Esophagus (tissue), 2 donors: ENCODE measurements at regions not wholly inside any gene's neighbourhood (a gene's known extent, or its start where the extent isn't known, plus 50 kb on each side); places are given as distances from the start of the nearest gene placed in this dataset.
"Not testable (repeated sequence)": the region's sequence is repeated elsewhere in the genome, so short reads cannot be mapped to it uniquely, and the experiment has no call there.

ENCODE experiments used
- H3K27ac ChIP-seq, 2 donors: one replicate each; pipeline ENCODE4 v1.5.1; 2013; ENCODE audit warnings: low read depth in 2 of 2, mild to moderate bottlenecking in 2 of 2, inconsistent platforms in 1 of 2, low read length in 1 of 2, moderate library complexity in 1 of 2
- H3K27me3 ChIP-seq, 2 donors: one replicate each; pipeline ENCODE4 v1.6.1; 2013; ENCODE audit warnings: low read length in 2 of 2, control low read depth in 1 of 2, mild to moderate bottlenecking in 1 of 2; ENCODE audit not compliant: insufficient read depth in 2 of 2, control insufficient read depth in 1 of 2
- H3K36me3 ChIP-seq, 2 donors: one replicate each; pipeline ENCODE4 v1.6.1; 2013; ENCODE audit warnings: low read length in 1 of 2; ENCODE audit not compliant: control insufficient read depth in 2 of 2, insufficient read depth in 2 of 2
- H3K4me1 ChIP-seq, 2 donors: one replicate each; pipeline ENCODE4 v1.6.1; 2013; ENCODE audit warnings: low read length in 1 of 2; ENCODE audit not compliant: control insufficient read depth in 2 of 2, insufficient read depth in 2 of 2
- H3K4me3 ChIP-seq, 2 donors: one replicate each; pipeline ENCODE4 v1.5.1; 2013; ENCODE audit warnings: low read length in 2 of 2, mild to moderate bottlenecking in 2 of 2, low read depth in 1 of 2, moderate library complexity in 1 of 2
- H3K9me3 ChIP-seq, 2 donors: one replicate each; pipeline ENCODE4 v1.6.1; 2013; ENCODE audit warnings: mild to moderate bottlenecking in 2 of 2, low read depth in 1 of 2, low read length in 1 of 2, moderate library complexity in 1 of 2; ENCODE audit not compliant: control insufficient read depth in 2 of 2, insufficient read depth in 1 of 2
- WGBS, 2 donors: extraction: QIAGEN DNeasy Blood & Tissue Kit; methylation state at CpG; one replicate each; pipeline ENCODE4 v1.1.7; 2013; 5-methylcytosine and 5-hydroxymethylcytosine counted together
- donor health status: healthy with polysubstance abuse.
- donor health status: Bipolar disorder and iron deficiency.

DNA sequence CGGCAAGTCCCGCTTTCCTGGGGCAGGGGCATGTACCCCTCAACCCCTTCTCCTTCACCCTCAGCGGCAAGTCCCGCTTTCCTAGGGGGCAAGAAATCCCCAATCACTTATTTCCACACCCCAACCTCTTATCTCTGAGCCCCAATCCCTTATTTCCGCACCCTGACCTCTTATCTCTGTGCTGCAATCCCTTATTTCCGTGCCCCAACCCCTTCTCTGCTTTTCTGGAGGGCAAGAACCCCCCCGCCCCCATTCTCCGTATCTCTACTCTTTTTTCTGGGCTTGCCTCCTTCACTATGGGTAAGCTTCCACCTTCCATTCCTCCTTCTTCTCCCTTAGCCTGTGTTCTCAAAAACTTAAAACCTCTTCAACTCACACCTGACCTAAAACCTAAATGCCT lies 156.9 kb upstream of the CNOT2 start:
- WGBS, 2 donors: 91% methylated on average over 8 of the region's 8 CpGs
- not testable (repeated sequence) for H3K4me3 ChIP-seq, H3K27me3 ChIP-seq, H3K4me1 ChIP-seq, H3K9me3 ChIP-seq, H3K27ac ChIP-seq, H3K36me3 ChIP-seq

DNA sequence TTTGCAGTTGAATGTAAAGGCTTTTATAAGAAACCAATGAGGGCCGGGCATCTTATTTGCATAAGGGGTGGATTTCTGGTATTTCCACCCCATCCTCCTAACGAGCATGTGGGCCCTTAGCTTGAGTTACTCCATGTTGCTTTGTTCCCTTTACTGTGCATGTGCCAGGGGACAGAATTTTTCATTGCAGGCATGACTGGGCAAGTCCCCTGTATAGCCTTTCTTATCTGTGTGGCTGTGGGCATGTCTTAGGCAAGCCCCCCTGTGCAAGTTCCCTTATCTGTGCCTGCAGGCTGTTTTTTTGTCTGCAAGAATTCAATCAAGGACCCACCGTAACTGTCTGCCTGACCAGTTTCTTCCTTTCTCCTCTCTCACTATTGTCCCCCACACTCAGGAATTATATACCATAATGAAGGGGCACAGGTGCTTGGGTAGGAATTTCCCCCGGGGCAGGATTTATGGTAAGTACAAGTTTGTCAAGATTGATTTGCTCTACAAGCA lies 152.2 kb upstream of the CNOT2 start:
- Histone ChIP-seq H3K4me1 (no peaks in the 10 kb centered on the region), H3K4me3 (no peak overlapping the region)
- 60 to 66% methylated on average over 4 of the region's 4 CpGs for WGBS, 2 donors

DNA sequence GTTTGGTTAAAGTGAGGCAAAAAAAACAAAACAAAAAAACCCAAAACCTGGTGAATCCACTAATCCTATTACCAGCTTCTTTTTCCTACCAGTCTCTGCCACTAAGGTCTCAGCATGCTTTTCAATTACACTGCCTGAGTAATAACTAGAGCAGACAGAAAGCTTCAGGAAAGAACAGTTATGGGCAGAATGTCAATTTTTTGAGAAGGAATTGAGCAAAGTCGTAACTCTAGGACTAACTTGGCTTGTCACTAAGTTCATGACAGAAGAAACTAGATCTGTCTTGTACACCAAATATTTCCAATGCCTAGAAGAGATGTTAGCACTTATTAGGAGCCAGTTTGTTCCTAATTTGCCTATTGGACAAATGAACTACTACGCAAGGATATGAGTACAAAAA lies 148.8 kb upstream of the CNOT2 start:
- no peaks in the 10 kb centered on the region for H3K9me3 ChIP-seq
- H3K27me3 ChIP-seq: no peaks in the 10 kb centered on the region
- H3K36me3 ChIP-seq: no peaks in the 10 kb centered on the region
- H3K27ac ChIP-seq: no peak overlapping the region
- no peaks in the 10 kb centered on the region for H3K4me1 ChIP-seq
- 51 to 64% methylated on average over 2 of the region's 2 CpGs for WGBS, 2 donors
- no peak overlapping the region for H3K4me3 ChIP-seq

More for the DNA sequence above, 152.2 kb upstream of the CNOT2 start:
- Histone ChIP-seq H3K36me3 (no peaks in the 10 kb centered on the region), H3K27ac (no peak overlapping the region), H3K27me3 (no peaks in the 10 kb centered on the region), H3K9me3 (no peaks in the 10 kb centered on the region)

DNA sequence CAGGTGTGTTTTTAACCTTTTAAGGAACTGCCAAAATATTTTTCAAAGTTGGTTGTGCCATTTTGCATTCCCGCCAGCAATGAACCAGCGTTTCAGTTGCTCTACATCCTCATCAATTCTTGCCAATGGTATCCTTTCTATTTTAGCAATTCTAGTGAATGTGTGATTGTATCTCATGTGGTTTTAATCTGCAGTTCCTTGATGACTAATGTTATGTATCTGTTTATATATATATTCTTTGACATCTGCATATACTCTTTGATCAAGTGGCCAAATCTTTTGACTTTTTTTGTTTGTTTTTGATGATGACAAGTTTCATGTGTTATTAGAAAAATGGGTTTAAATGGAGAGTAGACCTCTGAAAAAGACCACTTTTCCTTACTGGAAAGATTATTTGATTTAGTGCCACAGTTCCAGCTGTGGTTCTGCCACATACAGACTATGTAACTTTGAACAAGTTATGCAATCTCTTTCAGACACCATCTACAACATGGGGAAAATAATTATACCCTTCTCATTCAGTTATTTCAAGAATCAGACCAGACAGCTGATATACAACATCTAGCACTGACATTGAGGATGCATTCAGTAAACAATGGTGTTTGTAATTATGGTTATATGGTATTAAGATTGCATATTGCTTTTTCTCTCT lies 146.3 kb upstream of the CNOT2 start:
- H3K27ac ChIP-seq: no peak overlapping the region
- H3K9me3 ChIP-seq: no peaks in the 10 kb centered on the region
- H3K4me1 ChIP-seq: no peaks in the 10 kb centered on the region
- no peaks in the 10 kb centered on the region for H3K27me3 ChIP-seq
- 68 to 80% methylated on average over 2 of the region's 2 CpGs for WGBS, 2 donors
- H3K4me3 ChIP-seq: no peak overlapping the region
- no peaks in the 10 kb centered on the region for H3K36me3 ChIP-seq

DNA sequence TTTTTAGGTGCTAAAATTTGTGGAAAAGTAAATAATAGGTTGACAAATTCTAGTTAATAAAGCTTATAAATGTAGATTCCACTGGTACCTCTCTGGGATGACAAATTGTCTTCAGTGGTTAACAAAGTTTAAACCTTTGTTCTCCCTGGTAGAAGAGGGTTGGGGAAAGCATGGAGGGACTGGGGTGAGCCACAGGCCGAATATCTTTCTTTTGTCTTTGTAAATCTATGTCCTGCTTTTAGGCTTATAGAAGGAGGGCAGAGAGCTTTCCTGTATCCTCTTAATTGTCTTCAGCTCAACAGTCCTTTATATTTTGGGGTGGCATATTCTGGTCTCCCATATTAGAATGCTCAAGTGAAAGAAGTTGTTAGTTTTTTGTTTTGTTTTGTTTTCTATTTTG lies 142.2 kb upstream of the CNOT2 start:
- WGBS, 2 donors: 84 to 88% methylated on average over 1 of the region's 1 CpG
- H3K4me3 ChIP-seq: no peak overlapping the region
- no peaks in the 10 kb centered on the region for H3K36me3 ChIP-seq
- H3K4me1 ChIP-seq: no peaks in the 10 kb centered on the region
- no peak overlapping the region for H3K27ac ChIP-seq
- no peaks in the 10 kb centered on the region for H3K9me3 ChIP-seq
- no peaks in the 10 kb centered on the region for H3K27me3 ChIP-seq

DNA sequence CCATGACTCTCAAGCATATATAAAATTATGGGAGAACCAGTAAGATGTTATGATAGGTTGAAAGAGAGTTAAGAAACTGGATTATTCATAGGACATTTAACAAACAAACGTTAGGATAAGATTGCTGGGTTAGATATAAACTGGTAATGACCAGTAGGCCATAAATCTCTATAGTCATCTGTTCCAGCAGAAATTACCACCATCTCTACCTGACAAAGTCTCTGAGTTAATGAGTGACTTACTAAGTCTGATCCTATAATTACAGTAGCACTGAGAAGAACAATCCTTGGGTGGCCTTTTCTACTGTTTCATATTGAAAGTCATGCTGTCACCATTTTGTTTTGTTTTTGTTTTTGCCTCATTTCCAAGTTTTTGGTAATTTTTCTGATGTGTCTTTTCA lies 136.9 kb upstream of the CNOT2 start:
- 55 to 58% methylated on average over 1 of the region's 1 CpG for WGBS, 2 donors
- H3K4me3 ChIP-seq: no peak overlapping the region
- no peak overlapping the region for H3K27ac ChIP-seq
- no peaks in the 10 kb centered on the region for H3K4me1 ChIP-seq
- no peaks in the 10 kb centered on the region for H3K27me3 ChIP-seq
- no peaks in the 10 kb centered on the region for H3K36me3 ChIP-seq
- peaks cover 0 to 2% of the 10 kb centered on the region in 2 donors for H3K9me3 ChIP-seq

DNA sequence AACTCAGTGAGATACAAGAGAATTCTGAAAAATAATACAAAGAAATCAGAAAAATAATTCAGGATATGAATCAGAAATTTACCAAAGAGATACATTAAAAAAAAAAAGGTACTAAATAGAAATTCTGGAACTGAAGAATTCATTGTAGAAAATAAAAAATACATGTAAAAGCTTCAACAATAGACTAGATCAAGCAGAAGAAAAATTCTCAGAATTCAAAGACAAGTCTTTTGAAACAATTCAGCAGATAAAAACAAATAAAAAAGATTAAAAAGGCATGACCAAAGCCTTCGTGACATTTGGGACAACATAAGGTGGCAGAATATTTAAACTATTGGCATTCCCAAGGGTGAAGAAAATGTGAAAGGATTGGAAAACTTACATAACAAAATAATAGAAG lies 133.1 kb upstream of the CNOT2 start:
- H3K9me3 ChIP-seq: peaks cover 0 to 2% of the 10 kb centered on the region in 2 donors
- H3K27ac ChIP-seq: no peak overlapping the region
- 91 to 93% methylated on average over 1 of the region's 1 CpG for WGBS, 2 donors
- H3K4me3 ChIP-seq: no peak overlapping the region
- no peaks in the 10 kb centered on the region for H3K36me3 ChIP-seq
- H3K4me1 ChIP-seq: no peaks in the 10 kb centered on the region
- H3K27me3 ChIP-seq: no peaks in the 10 kb centered on the region

DNA sequence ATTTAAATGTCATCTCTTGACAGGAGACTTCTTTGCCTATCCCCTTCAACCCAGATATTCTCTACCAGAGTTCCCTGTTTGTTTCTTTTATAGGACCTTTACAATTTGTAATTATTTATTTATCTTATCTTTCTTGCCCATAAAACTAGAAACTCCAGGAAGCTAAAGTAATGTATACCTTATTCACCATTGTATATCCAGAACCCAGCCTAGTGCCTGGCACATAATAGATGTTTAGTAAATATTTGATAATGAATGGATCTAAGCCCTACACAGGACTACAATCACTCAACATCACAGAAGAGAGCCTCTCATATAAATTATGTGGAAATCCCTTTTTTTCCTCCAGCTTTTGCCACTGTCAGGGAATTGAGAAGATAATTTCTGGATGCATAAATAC lies 125.6 kb upstream of the CNOT2 start:
- Histone ChIP-seq H3K36me3 (no peaks in the 10 kb centered on the region), H3K27me3 (no peaks in the 10 kb centered on the region), H3K4me1 (no peaks in the 10 kb centered on the region)

DNA sequence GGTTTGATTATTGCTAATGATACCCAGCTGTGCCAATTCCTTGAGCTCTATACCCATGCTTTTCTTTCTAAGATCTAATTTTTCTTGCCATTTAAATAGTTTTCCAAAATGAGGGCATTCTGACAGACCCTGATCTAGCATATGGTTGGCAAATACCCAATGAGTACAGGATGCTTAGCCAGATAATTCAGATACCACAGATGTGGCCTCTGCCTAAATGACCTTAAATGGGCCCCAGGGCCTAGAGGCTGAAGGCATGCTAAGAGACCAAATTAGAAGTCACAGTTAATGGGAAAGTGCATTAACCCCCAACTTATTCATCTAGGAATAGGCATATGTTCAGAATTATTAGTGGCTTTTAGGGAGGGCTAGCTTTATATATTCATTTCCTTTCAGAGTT lies 122.3 kb upstream of the CNOT2 start:
- Histone ChIP-seq H3K9me3 (no peaks in the 10 kb centered on the region), H3K27me3 (no peaks in the 10 kb centered on the region), H3K27ac (no peak overlapping the region), H3K4me3 (no peak overlapping the region), H3K4me1 (no peaks in the 10 kb centered on the region), H3K36me3 (no peaks in the 10 kb centered on the region)

More for the DNA sequence above, 125.6 kb upstream of the CNOT2 start:
- H3K9me3 ChIP-seq: no peaks in the 10 kb centered on the region
- H3K4me3 ChIP-seq: no peak overlapping the region
- no peak overlapping the region for H3K27ac ChIP-seq

DNA sequence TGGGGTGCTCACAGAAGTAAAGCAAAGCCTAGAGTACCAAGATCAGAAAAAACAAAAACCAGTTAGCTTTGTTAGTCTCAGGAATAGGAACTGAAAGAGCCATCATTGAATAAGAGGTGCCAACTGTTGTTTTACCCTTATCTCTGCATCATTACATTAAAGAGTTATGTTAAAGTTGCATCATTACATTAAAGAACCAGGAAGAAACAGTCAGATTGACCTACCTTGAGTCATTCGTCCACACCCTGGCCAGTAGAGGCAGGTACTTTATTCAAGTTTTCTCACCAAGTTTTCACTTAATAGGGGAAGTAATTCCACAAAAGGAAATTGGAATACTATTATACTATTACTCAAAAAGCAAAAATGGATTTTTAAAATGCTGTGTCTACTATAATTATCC lies 121.7 kb upstream of the CNOT2 start:
- H3K27me3 ChIP-seq: no peaks in the 10 kb centered on the region
- no peaks in the 10 kb centered on the region for H3K4me1 ChIP-seq
- H3K4me3 ChIP-seq: no peak overlapping the region
- H3K36me3 ChIP-seq: no peaks in the 10 kb centered on the region
- no peak overlapping the region for H3K27ac ChIP-seq
- no peaks in the 10 kb centered on the region for H3K9me3 ChIP-seq
- whole genome bisulfite sequencing, 2 donors: 70 to 75% methylated on average over 1 of the region's 1 CpG
